Right lobe of liver (tissue), 6 donors: ENCODE measurements at regions not wholly inside any gene's neighbourhood (a gene's known extent, or its start where the extent isn't known, plus 50 kb on each side); places are given as distances from the start of the nearest gene placed in this dataset.

Experiments
- ATAC-seq, 4 donors: fragments of 200-7000 bp; cut with Tn5 transposase; one replicate each; pipeline ENCODE4 v1.9.1; 2020; ENCODE audit warnings: mild to moderate bottlenecking in 4 of 4, moderate library complexity in 4 of 4
- DNase-seq, 3 donors: peaks; one replicate each; pipeline ENCODE4 v3.0.0-alpha.2; 2020
- H3K27ac ChIP-seq, 3 donors: fragments of 200-600 bp; one replicate each; pipeline ENCODE4 v1.8.0; 2022
- H3K27me3 ChIP-seq, 2 donors: fragments of 200-600 bp; one replicate each; pipeline ENCODE4 v1.8.0; 2022
- H3K36me3 ChIP-seq, 4 donors: fragments of 200-600 bp; sonication (generic) in 1 of 4; one replicate each; pipeline versions ENCODE4 v1.5.1 to v1.8.0; 2017 to 2022; ENCODE audit warnings: control low read depth in 1 of 4
- H3K4me1 ChIP-seq, 4 donors: fragments of 200-600 bp; sonication (generic) in 1 of 4; one replicate each; pipeline versions ENCODE4 v1.5.1 to v1.8.0; 2017 to 2022; ENCODE audit warnings: control low read depth in 1 of 4
- H3K4me3 ChIP-seq, 3 donors: fragments of 200-600 bp; one replicate each; pipeline ENCODE4 v1.8.0; 2022
- H3K9me3 ChIP-seq, 4 donors: fragments of 200-600 bp; sonication (generic) in 1 of 4; one replicate each; pipeline versions ENCODE4 v1.5.1 to v1.8.0; 2017 to 2022; ENCODE audit warnings: control low read depth in 1 of 4
- POLR2A ChIP-seq: fragments of 450-650 bp; IDR thresholded peaks from one replicate; pipeline ENCODE4 v1.6.1; 2017; ENCODE audit warnings: antibody characterized with exemption, mild to moderate bottlenecking
- WGBS: methylation state at CpG from one replicate; pipeline ENCODE4 v1.1.6; 2018; ENCODE audit warnings: low coverage, low lambda C conversion rate; ENCODE audit not compliant: insufficient coverage; ENCODE audit errors: missing lambda C conversion rate; 5-methylcytosine and 5-hydroxymethylcytosine counted together
- intact Hi-C, 2 donors: fragments of 100-400 bp; cut with DNase I; formaldehyde crosslinking; loops; one replicate each; pipeline versions ENCODE4 v1.11.2 to v1.14.1; 2022
- TF ChIP-seq, protein P1 (sequence below), 4 donors: fragments of 200-600 bp in 3 of 4; fragments of 450-650 bp in 1 of 4; IDR thresholded peaks; one replicate each; pipeline versions ENCODE4 v1.5.1 to v1.8.0; 2016 to 2022; ENCODE audit warnings: antibody characterized with exemption in 4 of 4, mild to moderate bottlenecking in 2 of 4
- donor health status: DM: no; HTN: yes; CAD: no.
- donor health status: DM: no; HTN: no; CAD: no.
- donor health status: DM: no; HTN: no; CAD: no.
- donor health status: DM: no; HTN: yes; CAD: no.
- donor health status: DM: no; HTN: yes; CAD: no.

DNA sequence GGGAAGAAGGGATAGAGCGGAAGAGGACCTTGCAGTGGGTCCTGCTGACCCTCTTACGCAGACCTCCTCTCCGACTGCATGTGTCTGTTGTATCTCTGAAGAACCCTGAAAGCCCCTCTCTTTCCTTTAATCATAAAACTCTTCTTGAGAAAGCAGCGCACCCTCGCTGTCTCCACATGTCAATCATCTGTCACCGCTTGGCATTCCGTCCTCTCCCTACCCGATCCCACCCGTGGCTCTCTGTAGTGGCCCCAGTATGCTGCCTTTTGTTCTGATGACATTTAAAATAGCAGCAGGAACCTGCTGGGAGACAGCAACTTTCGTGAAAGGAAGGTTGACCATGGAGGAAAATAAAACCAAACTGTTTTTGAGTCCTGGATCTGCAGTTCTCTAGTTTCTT is 582.9 kb upstream of the SALL3 start:
- Histone ChIP-seq H3K9me3 (no peaks in the 10 kb centered on the region), H3K4me3 (no peak overlapping the region), H3K27ac (no peak overlapping the region), H3K4me1 (no peaks in the 10 kb centered on the region), H3K27me3 (no peaks in the 10 kb centered on the region), H3K36me3 (no peaks in the 10 kb centered on the region)
- no peak for ATAC-seq
- no peak for TF ChIP-seq POLR2A
- TF ChIP-seq, protein P1, sequence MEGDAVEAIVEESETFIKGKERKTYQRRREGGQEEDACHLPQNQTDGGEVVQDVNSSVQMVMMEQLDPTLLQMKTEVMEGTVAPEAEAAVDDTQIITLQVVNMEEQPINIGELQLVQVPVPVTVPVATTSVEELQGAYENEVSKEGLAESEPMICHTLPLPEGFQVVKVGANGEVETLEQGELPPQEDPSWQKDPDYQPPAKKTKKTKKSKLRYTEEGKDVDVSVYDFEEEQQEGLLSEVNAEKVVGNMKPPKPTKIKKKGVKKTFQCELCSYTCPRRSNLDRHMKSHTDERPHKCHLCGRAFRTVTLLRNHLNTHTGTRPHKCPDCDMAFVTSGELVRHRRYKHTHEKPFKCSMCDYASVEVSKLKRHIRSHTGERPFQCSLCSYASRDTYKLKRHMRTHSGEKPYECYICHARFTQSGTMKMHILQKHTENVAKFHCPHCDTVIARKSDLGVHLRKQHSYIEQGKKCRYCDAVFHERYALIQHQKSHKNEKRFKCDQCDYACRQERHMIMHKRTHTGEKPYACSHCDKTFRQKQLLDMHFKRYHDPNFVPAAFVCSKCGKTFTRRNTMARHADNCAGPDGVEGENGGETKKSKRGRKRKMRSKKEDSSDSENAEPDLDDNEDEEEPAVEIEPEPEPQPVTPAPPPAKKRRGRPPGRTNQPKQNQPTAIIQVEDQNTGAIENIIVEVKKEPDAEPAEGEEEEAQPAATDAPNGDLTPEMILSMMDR (IDR thresholded peaks at IDR 0.05): no peak
- 58% methylated on average over 6 of the region's 10 CpGs for WGBS
- no peak for DNase-seq
- intact Hi-C loops: loop anchor here (10.0 kb wide), 1 partner anchor 62 kb away; no protein-coding TSS in a partner anchor

DNA sequence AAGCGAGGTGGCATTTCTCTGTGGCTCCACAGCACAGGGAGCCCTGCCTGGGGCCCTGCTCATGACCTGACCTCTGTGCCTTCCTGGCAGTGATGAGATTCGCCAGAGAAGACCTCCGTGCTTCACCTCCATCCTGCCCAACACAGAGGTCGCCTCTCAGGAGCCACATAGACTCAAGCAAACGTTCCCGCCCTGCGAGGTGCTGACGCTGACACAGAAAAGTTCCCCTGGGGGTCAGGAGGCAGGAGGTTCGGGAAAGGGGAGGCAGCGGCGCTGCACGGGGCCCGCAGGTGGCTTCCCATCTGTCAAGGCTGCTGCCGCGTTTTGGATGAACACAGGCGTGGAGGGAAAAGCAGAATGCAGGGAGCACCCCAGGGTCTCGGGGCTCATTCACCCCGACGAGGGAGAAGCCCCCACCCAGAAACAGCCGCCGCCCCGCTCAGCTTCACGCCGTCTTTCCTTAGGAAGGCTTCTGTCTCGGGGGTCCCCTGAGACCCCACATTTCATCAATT is 579.6 kb upstream of the SALL3 start:
- Histone ChIP-seq H3K27ac (no peak overlapping the region), H3K4me3 (no peak overlapping the region), H3K9me3 (no peaks in the 10 kb centered on the region), H3K4me1 (no peaks in the 10 kb centered on the region), H3K36me3 (no peaks in the 10 kb centered on the region), H3K27me3 (no peaks in the 10 kb centered on the region)
- DNase-seq (no peak), ATAC-seq (no peak)
- TF ChIP-seq, protein P1 (IDR thresholded peaks at IDR 0.05): no peak
- WGBS: 41% methylated on average over 5 of the region's 25 CpGs
- intact Hi-C loops: loop anchor here (10.0 kb wide), 1 partner anchor 65 kb away; no protein-coding TSS in a partner anchor

DNA sequence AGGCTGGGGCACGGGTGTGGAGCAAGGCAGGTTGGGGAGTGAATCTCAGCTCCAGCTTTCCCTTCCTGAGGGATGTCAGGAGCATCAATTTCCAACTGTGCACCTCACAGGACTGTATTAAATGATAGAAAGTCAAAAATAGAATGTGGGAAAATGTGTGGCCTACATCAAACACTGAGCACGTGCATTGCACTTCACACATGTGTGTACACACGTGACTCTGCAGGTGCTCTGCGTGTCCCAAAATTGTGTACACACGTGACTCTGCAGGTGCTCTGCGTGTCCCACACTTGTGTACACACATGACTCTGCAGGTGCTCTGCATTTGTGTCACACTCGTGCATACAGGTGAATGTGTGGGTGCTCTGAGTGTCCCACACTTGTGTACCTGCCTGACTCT is 577.2 kb upstream of the SALL3 start:
- DNase-seq (no peak), ATAC-seq (no peak)
- no peaks in the 10 kb centered on the region for H3K27me3 ChIP-seq
- intact Hi-C loops: no loop called here
- H3K4me3 ChIP-seq: no peak overlapping the region
- H3K9me3 ChIP-seq: no peaks in the 10 kb centered on the region
- no peaks in the 10 kb centered on the region for H3K36me3 ChIP-seq
- WGBS: 17% methylated on average over 1 of the region's 7 CpGs
- TF ChIP-seq, protein P1 (IDR thresholded peaks at IDR 0.05): no peak
- H3K27ac ChIP-seq: no peak overlapping the region
- H3K4me1 ChIP-seq: no peaks in the 10 kb centered on the region

DNA sequence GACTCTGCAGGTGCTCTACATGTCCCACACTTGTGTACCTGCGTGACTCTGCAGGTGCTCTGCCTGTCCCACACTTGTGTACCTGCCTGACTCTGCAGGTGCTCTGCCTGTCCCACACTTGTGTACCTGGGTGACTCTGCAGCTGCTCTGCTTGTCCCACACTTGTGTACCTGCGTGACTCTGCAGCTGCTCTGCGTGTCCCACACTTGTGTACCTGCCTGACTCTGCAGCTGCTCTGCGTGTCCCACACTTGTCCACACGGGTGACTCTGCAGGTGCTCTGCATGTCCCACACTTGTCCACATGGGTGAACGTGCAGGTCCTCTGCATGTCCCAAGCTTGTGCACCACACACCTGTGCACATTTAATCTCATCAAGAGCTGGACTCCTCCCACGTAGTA is 576.7 kb upstream of the SALL3 start:
- H3K36me3 ChIP-seq: no peaks in the 10 kb centered on the region
- 30% methylated on average over 3 of the region's 7 CpGs for WGBS
- no peak overlapping the region for H3K4me3 ChIP-seq
- TF ChIP-seq, protein P1 (IDR thresholded peaks at IDR 0.05): no peak
- TF ChIP-seq POLR2A: no peak
- no peak overlapping the region for H3K27ac ChIP-seq
- intact Hi-C loops: no loop called here
- ATAC-seq: no peak
- no peaks in the 10 kb centered on the region for H3K4me1 ChIP-seq
- no peak for DNase-seq
- no peaks in the 10 kb centered on the region for H3K9me3 ChIP-seq
- no peaks in the 10 kb centered on the region for H3K27me3 ChIP-seq

DNA sequence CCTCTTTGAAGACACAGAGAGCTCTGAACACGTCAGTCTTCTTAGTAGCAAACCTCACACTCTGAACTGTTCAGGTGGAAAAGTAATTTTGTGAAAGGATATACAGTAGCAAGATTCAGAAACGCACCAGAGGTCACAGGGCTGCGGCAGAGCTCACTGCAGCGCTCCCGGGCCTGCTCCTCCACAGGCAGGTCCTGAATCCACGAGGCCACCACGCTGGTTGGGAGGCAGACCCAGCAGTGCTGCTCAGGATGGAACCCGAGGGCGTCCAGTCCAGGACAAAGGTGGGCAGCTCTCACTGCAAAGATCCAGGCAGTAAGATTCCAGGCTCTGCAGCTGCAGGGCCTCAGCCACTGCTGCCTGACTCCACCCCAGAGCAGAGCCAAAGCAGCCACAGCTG is 576.2 kb upstream of the SALL3 start:
- TF ChIP-seq, protein P1 (IDR thresholded peaks at IDR 0.05): no peak
- TF ChIP-seq POLR2A: no peak
- Histone ChIP-seq H3K36me3 (no peaks in the 10 kb centered on the region), H3K4me3 (no peak overlapping the region), H3K27ac (no peak overlapping the region), H3K27me3 (no peaks in the 10 kb centered on the region), H3K4me1 (no peaks in the 10 kb centered on the region), H3K9me3 (no peaks in the 10 kb centered on the region)
- ATAC-seq (no peak), DNase-seq (no peak)
- WGBS: 20% methylated on average over 3 of the region's 9 CpGs
- intact Hi-C loops: no loop called here
